H9 (cell line): ENCODE measurements at regions not wholly inside any gene's neighbourhood (a gene's known extent, or its start where the extent isn't known, plus 50 kb on each side); places are given as distances from the start of the nearest gene placed in this dataset.

Experiments used
- DNase-seq: peaks from one replicate; pipeline ENCODE4 v3.0.0-alpha.2; 2017
- H2AFZ ChIP-seq: one replicate; pipeline ENCODE4 v1.6.1; 2013; ENCODE audit warnings: mild to moderate bottlenecking, low read length, control low read depth, moderate library complexity
- H2AK5ac ChIP-seq: 2 replicates; pipeline ENCODE4 v1.6.1; 2013; ENCODE audit warnings: low read length, control low read depth, mixed read lengths; ENCODE audit not compliant: insufficient read length
- H2BK120ac ChIP-seq: one replicate; pipeline ENCODE4 v1.6.1; 2013; ENCODE audit warnings: low read depth, mild to moderate bottlenecking, low read length, control low read depth, inconsistent platforms; ENCODE audit not compliant: poor library complexity, severe bottlenecking
- H2BK12ac ChIP-seq: 2 replicates; pipeline ENCODE4 v1.6.1; 2013; ENCODE audit warnings: low read length, control low read depth, mixed read lengths, low read depth; ENCODE audit not compliant: insufficient read length
- H2BK15ac ChIP-seq: 2 replicates; pipeline ENCODE4 v1.6.1; 2013; ENCODE audit warnings: low read depth, low read length, control low read depth
- H2BK20ac ChIP-seq: one replicate; pipeline ENCODE4 v1.6.1; 2013; ENCODE audit warnings: low read depth, mild to moderate bottlenecking, low read length, control low read depth, inconsistent platforms; ENCODE audit not compliant: poor library complexity, severe bottlenecking
- H2BK5ac ChIP-seq: 2 replicates; pipeline ENCODE4 v1.6.1; 2013; ENCODE audit warnings: low read length, control low read depth, mixed read lengths; ENCODE audit not compliant: insufficient read length
- H3K14ac ChIP-seq: 2 replicates; pipeline ENCODE4 v1.6.1; 2013; ENCODE audit warnings: low read length, control low read depth; ENCODE audit not compliant: insufficient read depth
- H3K18ac ChIP-seq: 2 replicates; pipeline ENCODE4 v1.6.1; 2013; ENCODE audit warnings: low read depth, mild to moderate bottlenecking, mixed read lengths, low read length, control low read depth; ENCODE audit not compliant: insufficient read length
- H3K23ac ChIP-seq: 2 replicates; pipeline ENCODE4 v1.6.1; 2013; ENCODE audit warnings: low read length, control low read depth, mixed read lengths, low read depth; ENCODE audit not compliant: insufficient read length
- H3K23me2 ChIP-seq: 2 replicates; pipeline ENCODE4 v1.6.1; 2013; ENCODE audit warnings: low read depth, mild to moderate bottlenecking, mixed read lengths, low read length, control low read depth; ENCODE audit not compliant: insufficient read length, poor library complexity, severe bottlenecking
- H3K27ac ChIP-seq: 2 replicates; pipeline ENCODE4 v1.5.1; 2013; ENCODE audit warnings: low read length, control low read depth, mixed read lengths, low read depth; ENCODE audit not compliant: insufficient read length
- H3K27me3 ChIP-seq: 2 replicates; pipeline ENCODE4 v1.6.1; 2013; ENCODE audit warnings: low read length, control low read depth, inconsistent platforms; ENCODE audit not compliant: insufficient read depth
- H3K4ac ChIP-seq: 2 replicates; pipeline ENCODE4 v1.6.1; 2013; ENCODE audit warnings: low read depth, mild to moderate bottlenecking, control low read depth, inconsistent platforms, low read length, moderate library complexity
- H3K4me1 ChIP-seq: 2 replicates; pipeline ENCODE4 v1.6.1; 2013; ENCODE audit warnings: low read length, control low read depth, inconsistent platforms; ENCODE audit not compliant: insufficient read depth
- H3K4me2 ChIP-seq: 2 replicates; pipeline ENCODE4 v1.6.1; 2013; ENCODE audit warnings: low read length, control low read depth, mixed read lengths; ENCODE audit not compliant: insufficient read length, insufficient read depth
- H3K56ac ChIP-seq: 2 replicates; pipeline ENCODE4 v1.6.1; 2013; ENCODE audit warnings: low read depth, mild to moderate bottlenecking, mixed read lengths, low read length, control low read depth; ENCODE audit not compliant: insufficient read length
- H3K79me1 ChIP-seq: 2 replicates; pipeline ENCODE4 v1.6.1; 2013; ENCODE audit warnings: low read depth, mild to moderate bottlenecking, moderate library complexity, low read length, control low read depth, inconsistent platforms; ENCODE audit not compliant: insufficient read depth, poor library complexity, severe bottlenecking
- H3K79me2 ChIP-seq: 2 replicates; pipeline ENCODE4 v1.6.1; 2013; ENCODE audit warnings: low read length, control low read depth, inconsistent platforms; ENCODE audit not compliant: insufficient read depth
- H3K9ac ChIP-seq: 2 replicates; pipeline ENCODE4 v1.6.1; 2013; ENCODE audit warnings: low read length, control low read depth, mixed read lengths; ENCODE audit not compliant: insufficient read length; ENCODE audit errors: extremely low read depth
- H3K9me3 ChIP-seq: one replicate; pipeline ENCODE4 v1.6.1; 2013; ENCODE audit warnings: low read depth, low read length, inconsistent platforms; ENCODE audit not compliant: control insufficient read depth
- H3T11ph ChIP-seq: one replicate; pipeline ENCODE4 v1.6.1; 2013; ENCODE audit warnings: mild to moderate bottlenecking, low read length, control low read depth, inconsistent platforms
- H4K20me1 ChIP-seq: one replicate; pipeline ENCODE4 v1.6.1; 2013; ENCODE audit not compliant: control insufficient read depth, insufficient read length, insufficient read depth
- H4K5ac ChIP-seq: 2 replicates; pipeline ENCODE4 v1.6.1; 2013; ENCODE audit warnings: low read depth, mild to moderate bottlenecking, mixed read lengths, low read length, control low read depth; ENCODE audit not compliant: insufficient read length
- H4K8ac ChIP-seq: replicated peaks from 2 replicates; pipeline ENCODE4 v1.6.1; 2013; ENCODE audit warnings: low read length, control low read depth, mixed read lengths, low read depth; ENCODE audit not compliant: insufficient read length
- H4K91ac ChIP-seq: 2 replicates; pipeline ENCODE4 v1.6.1; 2013; ENCODE audit warnings: low read depth, mild to moderate bottlenecking, moderate library complexity, mixed read lengths, low read length, control low read depth; ENCODE audit not compliant: insufficient read length
- H3K27ac Mint-ChIP-seq, 3 experiments: 2 replicates in 2 of 3; 3 replicates in 1 of 3; pipeline ENCODE4 v1.8.0; 2020 to 2021; ENCODE audit warnings: mixed read lengths in 3 of 3, mild to moderate bottlenecking in 1 of 3, moderate library complexity in 1 of 3
- H3K27me3 Mint-ChIP-seq: 2 replicates; pipeline ENCODE4 v1.8.0; 2021; ENCODE audit warnings: low read depth, mild to moderate bottlenecking, moderate library complexity, mixed read lengths
- H3K36me3 Mint-ChIP-seq, 3 experiments: 2 replicates in 2 of 3; 3 replicates in 1 of 3; pipeline ENCODE4 v1.8.0; 2020 to 2021; ENCODE audit warnings: low read depth in 3 of 3, mixed read lengths in 3 of 3; ENCODE audit not compliant: insufficient read depth in 1 of 3
- H3K4me1 Mint-ChIP-seq, 2 experiments: 2 replicates each; pipeline ENCODE4 v1.8.0; 2020; ENCODE audit warnings: mixed read lengths in 2 of 2
- H3K4me3 Mint-ChIP-seq, 2 experiments: 2 replicates in 1 of 2; 3 replicates in 1 of 2; pipeline ENCODE4 v1.8.0; 2020 to 2021; ENCODE audit warnings: mild to moderate bottlenecking in 2 of 2, mixed read lengths in 2 of 2, moderate library complexity in 1 of 2
- H3K9me3 Mint-ChIP-seq, 2 experiments: 2 replicates in 1 of 2; 3 replicates in 1 of 2; pipeline ENCODE4 v1.8.0; 2020; ENCODE audit warnings: mild to moderate bottlenecking in 2 of 2, mixed read lengths in 2 of 2, moderate library complexity in 1 of 2
- WGBS: extraction: QIAGEN DNeasy Blood & Tissue Kit; methylation state at CpG from one replicate; pipeline ENCODE4 v1.1.7; 2013; ENCODE audit warnings: missing lambda C conversion rate, low lambda C conversion rate, mixed read lengths; ENCODE audit not compliant: insufficient read length; ENCODE audit errors: extremely low coverage; 5-methylcytosine and 5-hydroxymethylcytosine counted together
- TF ChIP-seq, protein P1 (sequence below): fragments of 200-600 bp; sonication (generic); conservative IDR thresholded peaks from 3 replicates; pipeline ENCODE4 v1.8.0; 2021; ENCODE audit warnings: antibody characterized with exemption, mild to moderate bottlenecking

DNA sequence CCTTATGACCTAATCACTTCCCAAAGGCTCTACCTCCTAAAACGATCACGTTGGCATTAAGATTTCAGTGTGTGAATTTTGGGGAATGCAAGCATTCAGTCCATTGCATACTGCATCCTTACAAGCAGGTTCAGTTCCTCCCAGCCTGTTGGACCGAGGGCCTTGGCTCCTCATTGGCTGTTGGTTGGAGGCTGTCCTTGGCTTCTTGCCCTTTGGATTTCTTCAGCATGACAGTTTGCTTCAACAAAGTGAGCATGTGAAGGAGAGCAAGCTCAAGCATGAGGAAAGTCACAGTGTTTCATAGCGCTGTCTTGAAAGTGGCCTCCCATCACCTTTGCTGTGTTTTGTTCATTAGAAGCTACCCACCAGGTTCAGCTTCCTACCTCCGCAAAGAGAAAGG lies 109.5 kb downstream of the GADD45G start:
- no peaks in the 10 kb centered on the region for H3K23me2 ChIP-seq
- no CpG with 5 or more reads among the region's 5 CpGs for WGBS
- no peak overlapping the region for H4K5ac ChIP-seq
- no peak overlapping the region for H3K4me2 ChIP-seq
- H2BK15ac ChIP-seq: no peak overlapping the region
- H3K14ac ChIP-seq: no peak overlapping the region
- no peak overlapping the region for H4K8ac ChIP-seq
- H3K27ac ChIP-seq: no peak overlapping the region
- no peak overlapping the region for H4K91ac ChIP-seq
- H3K36me3 Mint-ChIP-seq: peaks cover 0 to 5% (median 0%) of the 10 kb centered on the region in 3 experiments; a peak in 3 of 7 replicates
- no peak overlapping the region for H3K4ac ChIP-seq
- no peak overlapping the region for H2BK12ac ChIP-seq
- H4K20me1 ChIP-seq: peaks cover 2% of the 10 kb centered on the region
- H3T11ph ChIP-seq: no peak overlapping the region
- H3K9me3 ChIP-seq: no peaks in the 10 kb centered on the region
- no peak overlapping the region for H3K4me3 Mint-ChIP-seq
- no peak overlapping the region for H3K23ac ChIP-seq
- peaks cover 9% of the 10 kb centered on the region for H3K27me3 Mint-ChIP-seq
- no peaks in the 10 kb centered on the region for H3K4me1 ChIP-seq
- no peaks in the 10 kb centered on the region for H3K27me3 ChIP-seq
- no peaks in the 10 kb centered on the region; a peak in 1 of 5 replicates for H3K9me3 Mint-ChIP-seq
- H2BK120ac ChIP-seq: no peak overlapping the region
- no peak overlapping the region for H3K27ac Mint-ChIP-seq
- TF ChIP-seq, protein P1, sequence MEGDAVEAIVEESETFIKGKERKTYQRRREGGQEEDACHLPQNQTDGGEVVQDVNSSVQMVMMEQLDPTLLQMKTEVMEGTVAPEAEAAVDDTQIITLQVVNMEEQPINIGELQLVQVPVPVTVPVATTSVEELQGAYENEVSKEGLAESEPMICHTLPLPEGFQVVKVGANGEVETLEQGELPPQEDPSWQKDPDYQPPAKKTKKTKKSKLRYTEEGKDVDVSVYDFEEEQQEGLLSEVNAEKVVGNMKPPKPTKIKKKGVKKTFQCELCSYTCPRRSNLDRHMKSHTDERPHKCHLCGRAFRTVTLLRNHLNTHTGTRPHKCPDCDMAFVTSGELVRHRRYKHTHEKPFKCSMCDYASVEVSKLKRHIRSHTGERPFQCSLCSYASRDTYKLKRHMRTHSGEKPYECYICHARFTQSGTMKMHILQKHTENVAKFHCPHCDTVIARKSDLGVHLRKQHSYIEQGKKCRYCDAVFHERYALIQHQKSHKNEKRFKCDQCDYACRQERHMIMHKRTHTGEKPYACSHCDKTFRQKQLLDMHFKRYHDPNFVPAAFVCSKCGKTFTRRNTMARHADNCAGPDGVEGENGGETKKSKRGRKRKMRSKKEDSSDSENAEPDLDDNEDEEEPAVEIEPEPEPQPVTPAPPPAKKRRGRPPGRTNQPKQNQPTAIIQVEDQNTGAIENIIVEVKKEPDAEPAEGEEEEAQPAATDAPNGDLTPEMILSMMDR: no peak
- H3K9ac ChIP-seq: no peak overlapping the region
- no peaks in the 10 kb centered on the region for H3K4me1 Mint-ChIP-seq
- no peaks in the 10 kb centered on the region for H3K79me2 ChIP-seq
- no peak overlapping the region for H2AFZ ChIP-seq
- no peak overlapping the region for H3K56ac ChIP-seq
- peak overlapping the region; percentile 66 for H2AK5ac ChIP-seq
- H3K18ac ChIP-seq: no peak overlapping the region
- H3K79me1 ChIP-seq: no peaks in the 10 kb centered on the region
- no peak overlapping the region for H2BK5ac ChIP-seq
- no peak overlapping the region for H2BK20ac ChIP-seq
- DNase-seq: no peak
